GM19395 (cell line): ENCODE measurements at regions not wholly inside any gene's neighbourhood (a gene's known extent, or its start where the extent isn't known, plus 50 kb on each side); places are given as distances from the start of the nearest gene placed in this dataset.

Experiments used
- ATAC-seq: cut with Tn5 transposase; IDR thresholded peaks from one replicate; pipeline ENCODE4 v1.9.1; 2021; ENCODE audit warnings: mild to moderate bottlenecking, moderate library complexity; ENCODE audit not compliant: unreplicated experiment

- no peak for ATAC-seq
Observed at GRCh38 chr20:10861090-10861489, 187.3 kb upstream of the JAG1 start.

GRCh38 chr20:10861619-10862018 is 187.8 kb upstream of the JAG1 start:
- no peak for ATAC-seq

- no peak for ATAC-seq
Observed at GRCh38 chr20:10863337-10864060, 189.7 kb upstream of the JAG1 start.

DNA sequence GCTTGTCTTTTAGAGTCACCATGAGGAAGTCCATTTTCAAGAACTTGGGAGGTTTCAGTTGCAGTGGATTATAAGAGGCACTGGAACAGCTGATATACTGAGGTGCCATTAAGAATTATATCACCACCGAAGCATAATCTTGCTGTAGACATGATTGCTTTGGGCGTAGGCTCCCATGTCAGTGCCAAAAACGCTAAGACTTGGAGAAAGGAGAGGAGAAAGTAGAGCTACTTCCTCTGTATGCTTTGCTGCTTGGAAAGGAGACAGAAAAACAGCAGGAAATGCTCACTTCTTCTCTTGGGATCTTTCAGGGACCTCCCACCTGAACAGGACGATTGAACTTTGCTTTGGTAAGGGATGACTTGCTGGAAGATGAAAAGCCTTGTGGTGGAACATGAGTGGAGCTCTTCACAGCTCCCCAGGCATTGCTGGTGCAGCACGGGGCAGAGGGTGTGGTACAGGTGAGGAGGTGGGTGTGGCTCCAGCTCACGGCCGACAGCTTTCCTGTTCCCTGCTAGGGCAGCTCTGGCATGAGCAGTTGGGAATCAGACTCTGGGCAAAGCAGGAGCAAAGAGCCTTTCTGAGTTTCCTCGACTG is 190.4 kb upstream of the JAG1 start:
- no peak for ATAC-seq

DNA sequence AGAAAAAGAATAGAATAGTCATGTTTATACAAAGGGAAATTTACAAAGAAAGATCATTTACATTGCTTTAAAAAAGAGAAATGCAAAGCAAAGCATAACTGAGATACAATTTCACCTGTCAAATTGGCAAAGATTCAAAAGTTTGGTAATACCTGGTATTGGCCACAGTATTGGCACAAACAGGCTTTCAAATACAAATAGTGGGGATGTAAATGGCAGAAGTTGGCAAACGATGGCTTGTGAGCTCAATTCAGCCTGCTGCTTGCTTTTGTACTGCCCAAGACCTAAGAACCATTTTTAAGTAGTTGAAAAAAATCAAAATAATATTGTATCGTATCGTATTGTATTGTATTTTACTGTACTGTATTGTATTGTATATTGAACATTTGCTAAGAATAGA is 194.5 kb upstream of the JAG1 start:
- no peak for ATAC-seq

DNA sequence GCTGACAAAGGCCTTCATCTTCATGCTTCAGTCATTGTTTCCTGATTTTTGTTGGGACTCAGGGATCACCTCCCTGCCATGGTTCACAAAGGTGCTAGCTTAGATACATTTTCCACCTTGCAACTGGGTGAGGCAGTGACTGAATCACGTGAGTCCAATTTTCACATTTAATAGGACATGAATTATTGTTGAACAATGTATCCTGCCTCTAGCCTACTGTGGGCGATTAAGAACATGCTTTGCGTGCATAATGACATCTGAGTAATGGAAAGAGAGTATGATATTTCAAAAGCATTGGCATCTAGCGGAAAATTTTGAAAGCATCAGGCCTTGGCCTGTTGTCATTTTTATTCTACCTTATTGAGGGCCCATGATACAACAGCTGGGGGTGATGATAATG is 199.2 kb upstream of the JAG1 start:
- ATAC-seq: no peak

DNA sequence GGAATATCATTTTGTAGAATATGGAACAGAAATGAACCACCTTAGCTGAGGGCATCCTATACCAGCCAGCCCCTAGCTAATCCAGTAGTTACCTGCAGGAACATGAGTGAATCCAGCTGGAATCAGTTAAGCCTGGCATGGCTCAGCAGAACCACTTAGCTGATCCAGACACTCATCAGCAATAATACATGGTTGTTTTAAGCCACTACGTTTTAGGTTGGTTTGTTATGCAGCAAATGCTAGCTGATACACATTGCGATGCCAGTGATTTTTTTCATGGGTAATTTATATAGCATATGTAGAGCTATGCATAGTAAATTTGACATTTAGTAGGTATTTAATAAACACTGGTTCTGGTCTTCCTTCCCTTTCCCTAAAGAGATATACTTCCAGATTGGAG is 201.9 kb upstream of the JAG1 start:
- ATAC-seq: no peak

- no peak for ATAC-seq
Observed at GRCh38 chr20:10876558-10876957, 202.8 kb upstream of the JAG1 start.

DNA sequence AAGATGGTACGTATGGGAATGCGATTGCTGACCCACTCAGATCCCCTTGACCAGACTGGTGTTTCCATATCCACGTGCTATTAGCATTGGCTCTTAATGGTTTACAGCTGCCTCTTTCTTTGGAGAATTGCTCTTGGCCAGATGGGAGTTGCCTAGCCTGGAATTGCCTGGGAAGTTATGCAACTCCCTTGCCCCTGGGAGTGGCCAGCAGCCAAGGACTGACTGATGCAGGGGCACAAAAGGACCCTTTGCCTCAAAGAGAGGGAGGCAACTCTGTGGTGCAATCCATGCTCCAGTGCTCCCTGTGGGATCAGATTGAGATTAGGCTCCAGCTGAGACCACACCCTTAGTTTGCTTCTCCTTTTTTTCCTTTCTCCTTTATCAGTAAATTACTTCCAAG is 203.5 kb upstream of the JAG1 start:
- ATAC-seq: no peak

DNA sequence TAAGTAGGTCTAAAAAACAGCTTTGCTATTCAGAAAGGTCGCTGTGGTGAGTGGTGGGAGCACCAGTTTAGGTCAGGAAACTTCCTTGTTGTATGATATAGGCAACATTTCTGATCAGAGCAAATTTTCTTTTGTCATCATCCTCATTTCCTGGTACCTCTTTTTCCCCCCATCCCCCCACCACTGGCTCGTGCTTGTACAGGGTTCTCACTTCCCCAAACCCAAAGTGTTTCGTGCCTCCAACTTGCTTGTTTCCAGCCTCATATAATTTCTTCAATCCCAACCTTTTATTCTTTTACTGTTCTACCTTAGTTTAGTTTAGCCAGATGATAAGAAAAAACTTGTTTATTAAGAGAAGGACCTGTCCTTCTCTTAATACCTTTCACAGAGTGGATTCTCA is 209.4 kb upstream of the JAG1 start:
- no peak for ATAC-seq

DNA sequence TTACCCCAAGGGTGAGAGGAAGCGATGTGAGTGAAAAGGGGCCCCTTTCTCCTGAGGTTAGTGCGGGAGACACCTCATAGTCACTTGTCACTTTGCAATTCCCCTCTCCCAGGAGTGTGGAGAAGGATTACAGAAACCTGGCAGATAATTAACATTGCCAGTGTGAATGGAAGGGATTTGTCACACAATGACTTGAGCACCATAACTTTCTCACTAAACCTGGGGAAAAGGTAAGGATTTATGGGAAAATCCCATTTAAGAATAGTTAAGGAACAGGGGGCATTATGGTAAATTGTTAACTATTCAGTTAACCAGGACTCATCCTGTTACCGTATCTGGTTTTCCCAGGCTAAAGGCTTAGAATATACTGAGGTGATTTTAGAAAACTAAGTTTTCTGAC is 219.5 kb upstream of the JAG1 start:
- no peak for ATAC-seq

- no peak for ATAC-seq
Observed at GRCh38 chr20:10897336-10897735, 223.5 kb upstream of the JAG1 start.

DNA sequence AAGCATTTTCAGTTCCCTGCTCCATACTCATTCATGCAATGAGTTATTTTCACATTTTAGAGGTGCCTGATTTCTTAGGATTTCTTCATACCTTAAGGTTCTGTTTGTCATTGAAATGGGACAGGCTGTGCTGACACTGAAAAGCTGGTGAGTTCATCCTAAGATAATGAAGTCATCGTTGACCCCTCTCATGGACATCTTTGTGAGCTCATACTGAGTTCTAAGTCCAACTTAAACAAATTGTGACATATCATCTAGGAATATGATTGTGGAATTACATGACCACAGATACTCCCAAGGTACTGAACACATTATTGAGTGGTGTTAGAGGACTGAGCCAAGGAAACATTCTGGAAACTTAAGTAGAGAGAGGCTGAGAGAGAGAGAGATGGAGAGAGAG is 224.8 kb upstream of the JAG1 start:
- ATAC-seq: no peak

DNA sequence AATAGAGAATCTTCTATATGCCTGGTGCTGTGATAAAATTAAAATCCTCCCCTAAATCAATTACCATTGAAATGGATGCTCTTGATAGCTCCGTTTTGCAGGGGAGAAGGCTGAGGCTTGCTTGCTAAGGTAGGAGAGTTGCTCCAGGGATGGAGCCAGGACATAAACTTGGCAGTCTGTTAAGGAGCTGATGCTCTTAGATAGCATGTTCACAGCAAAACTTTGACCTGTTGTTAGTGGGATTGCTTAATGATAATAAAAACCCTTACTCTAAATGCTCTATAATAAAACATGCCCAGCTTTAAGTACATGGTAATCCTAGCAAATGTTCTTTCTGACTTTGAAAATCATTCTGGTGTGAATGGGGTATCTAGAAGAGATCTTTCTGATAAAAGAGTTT is 228.4 kb upstream of the JAG1 start:
- no peak for ATAC-seq

GRCh38 chr20:10902576-10903282 is 228.9 kb upstream of the JAG1 start:
- no peak for ATAC-seq

GRCh38 chr20:10906834-10907233 is 233.0 kb upstream of the JAG1 start:
- ATAC-seq: no peak

- no peak for ATAC-seq
Observed at GRCh38 chr20:10909803-10910202, 236.0 kb upstream of the JAG1 start.

DNA sequence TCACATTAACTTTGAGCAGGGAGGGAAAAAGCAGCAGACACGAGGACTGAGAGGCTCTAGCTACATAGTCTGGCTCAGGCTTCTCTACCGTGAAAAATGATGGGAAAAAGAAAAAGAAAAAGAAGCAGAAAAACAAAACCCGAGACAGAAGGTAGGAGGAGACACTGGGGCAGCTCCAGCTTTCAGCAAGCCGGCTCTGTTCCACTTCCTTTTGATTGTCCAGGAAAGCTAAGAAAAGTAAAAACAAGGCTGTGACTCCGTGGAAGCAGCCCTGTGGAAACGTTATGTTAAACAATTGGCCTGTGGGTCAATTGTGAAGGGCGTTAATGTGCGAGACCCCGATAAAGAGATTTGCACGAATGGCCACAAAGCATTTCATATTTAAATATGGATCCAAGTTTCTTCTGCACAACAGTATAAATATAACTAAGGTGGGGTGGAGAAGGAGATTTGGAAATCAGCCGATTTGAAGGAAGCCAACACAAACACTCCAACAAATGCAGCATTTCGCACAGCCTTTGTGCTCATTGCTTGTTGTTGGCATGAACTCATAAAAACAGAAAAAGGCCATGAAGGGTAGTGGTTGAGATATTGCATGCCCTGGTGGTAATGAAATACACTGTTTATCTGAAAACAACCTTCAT is 236.9 kb upstream of the JAG1 start:
- ATAC-seq: no peak

- no peak for ATAC-seq
Observed at GRCh38 chr20:10911298-10911697, 237.5 kb upstream of the JAG1 start.

- ATAC-seq: no peak
Observed at GRCh38 chr20:10915815-10916214, 242.0 kb upstream of the JAG1 start.

- ATAC-seq: no peak
Observed at GRCh38 chr20:10916312-10916711, 242.5 kb upstream of the JAG1 start.

GRCh38 chr20:10917826-10918225 is 244.0 kb upstream of the JAG1 start:
- ATAC-seq: no peak
